ENCODE measurements at regions not wholly inside any gene's neighbourhood (a gene's known extent, or its start where the extent isn't known, plus 50 kb on each side); places are given as distances from the start of the nearest gene placed in this dataset.

GRCh38 chr16:73636196-73636595, 588.3 kb upstream of the ZFHX3 start:
- no peaks in the 10 kb centered on the region for H3K27me3 ChIP-seq (replicated peaks in 1 of 4; ENCODE audit: control insufficient read depth in 3 of 4, extremely low read depth in 1 of 4, insufficient read depth in 3 of 4, low read length in 3 of 4)
- no peak overlapping the region for H2AK5ac ChIP-seq (ENCODE audit: low read depth, low read length)
- no peak overlapping the region for H3K23ac ChIP-seq (ENCODE audit: insufficient read length)
- H4K91ac ChIP-seq (replicated peaks; ENCODE audit: insufficient read length, low read length): no peak overlapping the region
- H3K18ac ChIP-seq (ENCODE audit: extremely low read depth, low read length): no peak overlapping the region
- H3K23me2 ChIP-seq (ENCODE audit: low read depth, low read length): 0 out of 2 replicates have a peak, but pooled peaks cover 2% of the 10 kb centered on the region
- no peak overlapping the region for H2BK5ac ChIP-seq (ENCODE audit: low read depth, low read length)
- no peak overlapping the region for H4K5ac ChIP-seq (ENCODE audit: insufficient read length, low read depth, low read length)
- no peak for FAIRE-seq
- H3K9me3 ChIP-seq (ENCODE audit: insufficient read depth in 2 of 2, low read depth in 1 of 2, low read length in 1 of 2): peaks cover 12 to 13% of the 10 kb centered on the region in 2 experiments
- WGBS, 2 experiments (ENCODE audit: extremely low coverage in 1 of 2, insufficient coverage in 1 of 2, insufficient read length in 1 of 2, insufficient replicate concordance in 2 of 2, low coverage in 1 of 2, low lambda C conversion rate in 2 of 2, missing lambda C conversion rate in 1 of 2): 87% methylated on average over 2 of the region's 2 CpGs; no CpG with 5 or more reads in 1 of the 2 experiments
- no peaks in the 10 kb centered on the region for H3K4me1 ChIP-seq (replicated peaks in 1 of 4; ENCODE audit: control insufficient read depth in 3 of 4, insufficient read depth in 4 of 4, low read length in 3 of 4)
- no peak overlapping the region for H3K4me2 ChIP-seq (ENCODE audit: insufficient read depth in 1 of 2, low read depth in 2 of 2, low read length in 2 of 2)
- no peak overlapping the region for H2AFZ ChIP-seq (ENCODE audit: low read length)
- H3K4ac ChIP-seq (replicated peaks; ENCODE audit: insufficient read length, low read depth, low read length): no peak overlapping the region
- no peak overlapping the region for H2BK120ac ChIP-seq (replicated peaks; ENCODE audit: low read depth, low read length)
- H2BK12ac ChIP-seq (ENCODE audit: low read depth, low read length): no peak overlapping the region
- CTCF ChIA-PET (ENCODE audit: partially characterized antibody): no interaction called here
- H4K20me1 ChIP-seq (replicated peaks in 1 of 2; ENCODE audit: control insufficient read depth in 1 of 2, insufficient read depth in 2 of 2, low read length in 2 of 2): no peaks in the 10 kb centered on the region
- no peak overlapping the region for H3K27ac ChIP-seq (ENCODE audit: low read depth, low read length)
- H2BK15ac ChIP-seq (ENCODE audit: low read length): no peak overlapping the region
- TF ChIP-seq KDM1A (IDR thresholded peaks at IDR 0.05; ENCODE audit: borderline replicate concordance, low read length) (peak; percentile 79), CHD2 (IDR thresholded peaks at IDR 0.05; ENCODE audit: low read length) (no peak)
- H3K4me3 ChIP-seq (ENCODE audit: extremely low read depth in 1 of 4, insufficient read depth in 2 of 4, low read depth in 3 of 4, low read length in 4 of 4): no peak overlapping the region
- H3K79me1 ChIP-seq (ENCODE audit: low read depth, low read length): no peaks in the 10 kb centered on the region
- H3K9ac ChIP-seq (replicated peaks in 1 of 4; ENCODE audit: extremely low read depth in 1 of 4, low read depth in 3 of 4, low read length in 3 of 4): no peak overlapping the region
- H3K56ac ChIP-seq (replicated peaks; ENCODE audit: insufficient read length, low read depth, low read length): no peak overlapping the region
- no peak overlapping the region for H3K14ac ChIP-seq (ENCODE audit: insufficient read length)
- DNase-seq (ENCODE audit: low read depth in 1 of 2, low spot score in 2 of 2): no peak
- H3K36me3 ChIP-seq (ENCODE audit: control insufficient read depth in 2 of 4, insufficient read depth in 4 of 4, low read length in 3 of 4): peaks cover 0 to 3% (median 0%) of the 10 kb centered on the region in 4 experiments; a peak in 1 of 8 replicates
- no peak overlapping the region for H4K8ac ChIP-seq (ENCODE audit: extremely low read depth, insufficient read depth, low read length)
- POLR2A ChIA-PET (ENCODE audit: partially characterized antibody): no interaction called here
- H2BK20ac ChIP-seq (ENCODE audit: low read length): no peak overlapping the region
- H3K79me2 ChIP-seq (ENCODE audit: control insufficient read depth in 1 of 2, insufficient read depth in 2 of 2, low read length in 2 of 2): no peaks in the 10 kb centered on the region

Measured in H1 (cell line).